Keratinocyte (primary cell): ENCODE measurements at regions not wholly inside any gene's neighbourhood (a gene's known extent, or its start where the extent isn't known, plus 50 kb on each side); places are given as distances from the start of the nearest gene placed in this dataset.

ENCODE experiments used
- DNase-seq: peaks from one replicate; pipeline ENCODE4 v3.0.0-alpha.2; 2011; ENCODE audit warnings: low read depth, missing footprints, low spot score
- FAIRE-seq: peaks from 2 replicates; lab custom pipeline; 2011; peaks lifted over from hg19 to GRCh38; lab: Jason Lieb, UNC
- H2AFZ ChIP-seq: 2 replicates; pipeline ENCODE4 v1.6.0; 2012; ENCODE audit warnings: low read length, control low read depth, inconsistent platforms; ENCODE audit not compliant: control insufficient read depth
- H3K27ac ChIP-seq: 2 replicates; pipeline ENCODE4 v1.5.1; 2011; ENCODE audit warnings: low read length; ENCODE audit not compliant: control insufficient read depth, insufficient read depth
- H3K27me3 ChIP-seq: 3 replicates; pipeline ENCODE4 v1.6.0; 2011; ENCODE audit warnings: low read length; ENCODE audit not compliant: control insufficient read depth, insufficient read depth; ENCODE audit errors: extremely low read depth
- H3K36me3 ChIP-seq, 2 experiments: 2 replicates in 1 of 2; 3 replicates in 1 of 2; pipeline ENCODE4 v1.5.1; 2011; ENCODE audit warnings: low read length in 2 of 2, mild to moderate bottlenecking in 1 of 2; ENCODE audit not compliant: control insufficient read depth in 2 of 2, insufficient read depth in 2 of 2; ENCODE audit errors: extremely low read depth in 1 of 2
- H3K4me1 ChIP-seq: 3 replicates; pipeline ENCODE4 v1.5.1; 2011; ENCODE audit warnings: low read length; ENCODE audit not compliant: control insufficient read depth, insufficient read depth; ENCODE audit errors: extremely low read depth
- H3K4me2 ChIP-seq: 3 replicates; pipeline ENCODE4 v1.6.0; 2011; ENCODE audit warnings: low read depth, low read length; ENCODE audit not compliant: control insufficient read depth, insufficient read depth; ENCODE audit errors: extremely low read depth
- H3K4me3 ChIP-seq, 3 experiments: fragments of 200-600 bp in 1 of 3; sonication (generic) in 1 of 3; 2 replicates in 2 of 3; 3 replicates in 1 of 3; pipeline ENCODE4 v1.5.1; 2011 to 2016; ENCODE audit warnings: low read length in 3 of 3, mild to moderate bottlenecking in 3 of 3, control low read depth in 2 of 3, inconsistent platforms in 1 of 3, low read depth in 1 of 3, mixed read lengths in 1 of 3, mixed run types in 1 of 3, moderate library complexity in 1 of 3; ENCODE audit not compliant: control insufficient read depth in 2 of 3, insufficient read depth in 2 of 3; ENCODE audit errors: extremely low read depth in 1 of 3
- H3K79me2 ChIP-seq: 2 replicates; pipeline ENCODE4 v1.6.0; 2012; ENCODE audit warnings: low read length; ENCODE audit not compliant: control insufficient read depth, insufficient read depth
- H3K9ac ChIP-seq: 3 replicates; pipeline ENCODE4 v1.6.0; 2011; ENCODE audit warnings: low read length; ENCODE audit not compliant: control insufficient read depth, insufficient read depth; ENCODE audit errors: extremely low read depth
- H3K9me1 ChIP-seq: 3 replicates; pipeline ENCODE4 v1.6.0; 2011; ENCODE audit warnings: low read length; ENCODE audit not compliant: control insufficient read depth, insufficient read depth; ENCODE audit errors: extremely low read depth
- H3K9me3 ChIP-seq: 2 replicates; pipeline ENCODE4 v1.5.1; 2012; ENCODE audit warnings: low read depth, low read length; ENCODE audit not compliant: control insufficient read depth
- H4K20me1 ChIP-seq: 3 replicates; pipeline ENCODE4 v1.6.0; 2011; ENCODE audit warnings: low read length; ENCODE audit not compliant: control insufficient read depth, insufficient read depth; ENCODE audit errors: extremely low read depth
- CTCF ChIP-seq, 3 experiments: IDR thresholded peaks in 1 of 3; conservative IDR thresholded peaks in 1 of 3; optimal IDR thresholded peaks in 1 of 3; 2 replicates in 2 of 3; 3 replicates in 1 of 3; pipeline versions ENCODE3 to v1.5.1; 2011; ENCODE audit warnings: low read length in 3 of 3, mild to moderate bottlenecking in 3 of 3, moderate library complexity in 2 of 3, control low read depth in 1 of 3, inconsistent platforms in 1 of 3; ENCODE audit not compliant: insufficient read depth in 2 of 3; ENCODE audit errors: extremely low read depth in 1 of 3
- EZH2 ChIP-seq: IDR thresholded peaks from one replicate; pipeline ENCODE4 v1.6.1; 2012; ENCODE audit warnings: inconsistent platforms, mild to moderate bottlenecking, low read length, moderate library complexity
- dilution Hi-C: fragments of 300-500 bp; cut with MboI; formaldehyde crosslinking; loops from one replicate; pipeline ENCODE4 v1.7.0; 2020; ENCODE audit warnings: low sequenced_read_pairs; ENCODE audit not compliant: extremely low pct_ligation_motif_present

- TF ChIP-seq CTCF (optimal IDR thresholded peaks at IDR 0.05 in 1 of 3, IDR thresholded peaks at IDR 0.05 in 1 of 3, conservative IDR thresholded peaks at IDR 0.05 in 1 of 3; ENCODE audit: extremely low read depth in 1 of 3, insufficient read depth in 2 of 3, low read length in 3 of 3) (no peak), EZH2 (no peak)
- H3K27me3 ChIP-seq = peaks cover 1% of the 10 kb centered on the region
- H3K9ac ChIP-seq = no peak overlapping the region
- no peak for FAIRE-seq
- DNase-seq = no peak
- H4K20me1 ChIP-seq = no peaks in the 10 kb centered on the region
- H3K4me2 ChIP-seq = no peak overlapping the region
- H3K27ac ChIP-seq = no peak overlapping the region
- H3K9me1 ChIP-seq = no peaks in the 10 kb centered on the region
- no peak overlapping the region for H2AFZ ChIP-seq
- H3K4me1 ChIP-seq = no peaks in the 10 kb centered on the region
- dilution Hi-C loops = no loop called here
- no peaks in the 10 kb centered on the region for H3K36me3 ChIP-seq
- no peaks in the 10 kb centered on the region for H3K9me3 ChIP-seq
- H3K79me2 ChIP-seq = no peaks in the 10 kb centered on the region
- no peak overlapping the region for H3K4me3 ChIP-seq
Observed at GRCh38 chr3:55339390-55339789, 147.7 kb downstream of the WNT5A start.

- no peak overlapping the region for H3K4me3 ChIP-seq
- FAIRE-seq = no peak
- H3K36me3 ChIP-seq = no peaks in the 10 kb centered on the region
Observed at GRCh38 chr3:55337641-55338180, 149.4 kb downstream of the WNT5A start.

More at GRCh38 chr3:55337641-55338180, 149.4 kb downstream of the WNT5A start:
- Histone ChIP-seq H4K20me1 (no peaks in the 10 kb centered on the region), H3K79me2 (no peaks in the 10 kb centered on the region), H3K27ac (no peak overlapping the region), H3K9ac (no peak overlapping the region), H3K9me1 (no peaks in the 10 kb centered on the region), H3K4me2 (no peak overlapping the region), H3K4me1 (no peaks in the 10 kb centered on the region), H3K27me3 (no peaks in the 10 kb centered on the region), H3K9me3 (no peaks in the 10 kb centered on the region), H2AFZ (no peak overlapping the region)
- DNase-seq = no peak
- TF ChIP-seq EZH2 (no peak), CTCF (optimal IDR thresholded peaks at IDR 0.05 in 1 of 3, IDR thresholded peaks at IDR 0.05 in 1 of 3, conservative IDR thresholded peaks at IDR 0.05 in 1 of 3; ENCODE audit: extremely low read depth in 1 of 3, insufficient read depth in 2 of 3, low read length in 3 of 3) (no peak)
- dilution Hi-C loops = no loop called here
